K562 (cell line): ENCODE measurements at regions not wholly inside any gene's neighbourhood (a gene's known extent, or its start where the extent isn't known, plus 50 kb on each side); places are given as distances from the start of the nearest gene placed in this dataset.

Experiments used
- ATAC-seq: fragments of 200-7000 bp; cut with Tn5 transposase; 3 replicates; pipeline ENCODE4 v1.9.1; 2020; ENCODE audit warnings: moderate library complexity
- BruUV-seq: library from RNA; stranded (reverse); fragments of 400-500 nt; replicated peaks from 2 replicates; lab custom pipeline; 2021; lab: Mats Ljungman, UMichigan
- CTCF ChIA-PET: fragments of 300-600 bp; formaldehyde crosslinking; extraction: SDS; loops from one replicate; lab custom pipeline; 2021; ENCODE audit warnings: low intra/inter-chr PET ratio; lab: Yijun Ruan, JAX
- POLR2A ChIA-PET: fragments of 300-600, 350-650 bp; sonication (Branson Sonifier 250); formaldehyde crosslinking; extraction: SDS; loops from one replicate; lab custom pipeline; 2021; ENCODE audit warnings: antibody characterized with exemption, inconsistent platforms; lab: Yijun Ruan, JAX
- DNase-seq, 4 experiments: peaks; one replicate each; pipeline versions ENCODE4 v3.0.0 to v3.0.0-alpha.2; 2011 to 2018; ENCODE audit warnings: low spot score in 3 of 4, mixed read lengths in 3 of 4; ENCODE audit errors: extremely low read depth in 1 of 4
- FAIRE-seq: peaks from 2 replicates; lab custom pipeline; 2011; peaks lifted over from hg19 to GRCh38; lab: Jason Lieb, UNC
- H2AFZ ChIP-seq: 2 replicates; pipeline ENCODE4 v1.6.0; 2011; ENCODE audit warnings: low read depth, low read length, control low read depth, inconsistent platforms
- H3K27ac ChIP-seq: fragments of 200-600 bp; 3 replicates; pipeline ENCODE4 v1.8.0; 2011; ENCODE audit warnings: low read depth, mild to moderate bottlenecking, control low read depth, inconsistent platforms, low read length, moderate library complexity, mixed read lengths; ENCODE audit errors: extremely low read depth
- H3K27me3 ChIP-seq, 2 experiments: fragments of 300-600 bp in 1 of 2; 2 replicates in 1 of 2; 3 replicates in 1 of 2; pipeline versions ENCODE4 v1.6.0 to v1.8.0; 2011; ENCODE audit warnings: inconsistent platforms in 2 of 2, low read length in 2 of 2, mild to moderate bottlenecking in 1 of 2, mixed read lengths in 1 of 2, moderate library complexity in 1 of 2; ENCODE audit not compliant: control insufficient read depth in 2 of 2, insufficient read depth in 2 of 2
- H3K36me3 ChIP-seq: fragments of 300-600 bp; 3 replicates; pipeline ENCODE4 v1.8.0; 2011; ENCODE audit warnings: mild to moderate bottlenecking, low read length, inconsistent platforms; ENCODE audit not compliant: control insufficient read depth, insufficient read depth
- H3K4me1 ChIP-seq, 2 experiments: fragments of 200-600 bp in 1 of 2; replicated peaks in 1 of 2; 2 replicates in 1 of 2; 3 replicates in 1 of 2; pipeline versions ENCODE4 v1.5.1 to v1.8.0; 2011; ENCODE audit warnings: inconsistent platforms in 2 of 2, low read length in 2 of 2, mild to moderate bottlenecking in 1 of 2, mixed read lengths in 1 of 2, moderate library complexity in 1 of 2; ENCODE audit not compliant: control insufficient read depth in 2 of 2, insufficient read depth in 2 of 2
- H3K4me2 ChIP-seq: 2 replicates; pipeline ENCODE4 v1.6.1; 2011; ENCODE audit warnings: low read length, control low read depth, inconsistent platforms, mixed read lengths; ENCODE audit not compliant: insufficient read depth
- H3K4me3 ChIP-seq: fragments of 200-600 bp; sonication (generic), shearing (Covaris generic); 2 replicates; pipeline ENCODE4 v1.5.1; 2016; ENCODE audit warnings: control low read depth, inconsistent platforms
- H3K79me2 ChIP-seq: fragments of 200-600 bp; 3 replicates; pipeline ENCODE4 v1.8.0; 2011; ENCODE audit warnings: low read length, inconsistent platforms; ENCODE audit not compliant: control insufficient read depth, insufficient read depth
- H3K9ac ChIP-seq, 2 experiments: 2 replicates each; pipeline versions ENCODE4 v1.6.0 to v1.6.1; 2011; ENCODE audit warnings: low read depth in 2 of 2, low read length in 2 of 2, control low read depth in 1 of 2, inconsistent platforms in 1 of 2, mild to moderate bottlenecking in 1 of 2, mixed read lengths in 1 of 2; ENCODE audit not compliant: insufficient read depth in 1 of 2
- H3K9me1 ChIP-seq: one replicate; pipeline ENCODE4 v1.6.0; 2011; ENCODE audit warnings: inconsistent platforms, mild to moderate bottlenecking, low read length, moderate library complexity; ENCODE audit not compliant: control insufficient read depth, insufficient read depth
- H3K9me3 ChIP-seq: replicated peaks from 2 replicates; pipeline ENCODE4 v1.5.1; 2011; ENCODE audit warnings: low read depth, low read length, inconsistent platforms; ENCODE audit not compliant: control insufficient read depth, insufficient read depth
- H4K20me1 ChIP-seq: replicated peaks from 2 replicates; pipeline ENCODE4 v1.6.1; 2011; ENCODE audit warnings: low read length, inconsistent platforms, mixed read lengths; ENCODE audit not compliant: control insufficient read depth, insufficient read depth
- CBFB ChIP-seq: sonication (generic); formaldehyde crosslinking; IDR thresholded peaks from 2 replicates; pipeline ENCODE4 v1.4.0; 2020; ENCODE audit warnings: mild to moderate bottlenecking, missing genetic modification reagents
- CHD4 ChIP-seq: fragments of 200-600 bp; sonication (generic); IDR thresholded peaks from 3 replicates; pipeline ENCODE4 v1.6.1; 2012; ENCODE audit warnings: low read depth, mild to moderate bottlenecking, mixed read lengths, low read length, inconsistent platforms; ENCODE audit not compliant: insufficient read depth, insufficient replicate concordance, poor library complexity, severe bottlenecking
- FOXO4 ChIP-seq: fragments of 450-650 bp; formaldehyde crosslinking; IDR thresholded peaks from 2 replicates; pipeline ENCODE4 v1.4.0; 2020; ENCODE audit warnings: mild to moderate bottlenecking, moderate library complexity
- GABPB2 ChIP-seq: fragments of 250-450 bp; sonication (Bioruptor Pico); conservative IDR thresholded peaks from 2 replicates; pipeline ENCODE4 v1.5.1; 2021; ENCODE audit warnings: mild to moderate bottlenecking
- HDAC8 ChIP-seq: fragments of 450-650 bp; IDR thresholded peaks from 2 replicates; pipeline ENCODE4 v1.6.1; 2016; ENCODE audit warnings: mild to moderate bottlenecking, missing genetic modification characterization, moderate library complexity, missing compliant biosample characterization
- IRF1 ChIP-seq: sonication (generic); formaldehyde crosslinking; IDR thresholded peaks from 2 replicates; pipeline ENCODE4 v1.8.0; 2022; ENCODE audit warnings: missing genetic modification reagents, mild to moderate bottlenecking, borderline replicate concordance
- KAT8 ChIP-seq: fragments of 450-650 bp; IDR thresholded peaks from 2 replicates; pipeline ENCODE4 v1.6.1; 2016; ENCODE audit warnings: low read depth, mild to moderate bottlenecking
- MLX ChIP-seq, 2 experiments: fragments of 450-650 bp in 1 of 2; sonication (generic) in 1 of 2; formaldehyde crosslinking; conservative IDR thresholded peaks; 2 replicates each; pipeline versions ENCODE4 v1.4.0 to v1.8.1; 2020 to 2022; ENCODE audit warnings: mild to moderate bottlenecking in 1 of 2, missing genetic modification reagents in 1 of 2
- POLR2B ChIP-seq: fragments of 450-650 bp; IDR thresholded peaks from 2 replicates; pipeline ENCODE4 v1.6.1; 2018; ENCODE audit warnings: low read depth; ENCODE audit not compliant: partially characterized antibody
- RBM39 ChIP-seq: fragments of 200-400 bp; formaldehyde crosslinking; optimal IDR thresholded peaks from 2 replicates; pipeline ENCODE3; 2018; ENCODE audit warnings: low read depth, low read length
- SIN3B ChIP-seq: fragments of 450-650 bp; IDR thresholded peaks from 2 replicates; pipeline ENCODE4 v1.6.1; 2017; ENCODE audit warnings: low read depth, mild to moderate bottlenecking, moderate library complexity
- SMAD3 ChIP-seq: fragments of 450-650 bp; formaldehyde crosslinking; conservative IDR thresholded peaks from 2 replicates; pipeline ENCODE4 v1.4.0; 2020; ENCODE audit warnings: mild to moderate bottlenecking
- TRIM28 ChIP-seq: fragments of 450-650 bp; IDR thresholded peaks from 2 replicates; pipeline ENCODE4 v1.6.1; 2017
- U2AF1 ChIP-seq: fragments of 200-400 bp; formaldehyde crosslinking; optimal IDR thresholded peaks from 2 replicates; pipeline ENCODE3; 2017; ENCODE audit warnings: mild to moderate bottlenecking, low read depth, low read length, moderate library complexity
- YBX1 ChIP-seq: fragments of 450-650 bp; IDR thresholded peaks from 2 replicates; pipeline ENCODE4 v1.7.1; 2016; ENCODE audit warnings: mild to moderate bottlenecking
- WGBS: fragments of 100-300 bp; shearing (Covaris generic); methylation state at CpG from one replicate; pipeline ENCODE4 v1.1.6; 2016; ENCODE audit warnings: low coverage, mixed read lengths; ENCODE audit not compliant: insufficient coverage; ENCODE audit errors: missing lambda C conversion rate; 5-methylcytosine and 5-hydroxymethylcytosine counted together
- in situ Hi-C: fragments of 300-500 bp; cut with MboI; formaldehyde crosslinking; loops from 4 replicates; pipeline ENCODE4 v1.15.0; 2018; ENCODE audit warnings: inconsistent platforms, mixed read lengths
- intact Hi-C: fragments of 100-400 bp; cut with micrococcal nuclease; formaldehyde crosslinking; loops from 2 replicates; pipeline ENCODE4 v1.14.2; 2022

GRCh38 chr9:75359638-75360037, 271.3 kb downstream of the OSTF1 start:
- Histone ChIP-seq H3K27ac (no peak overlapping the region), H2AFZ (no peak overlapping the region), H4K20me1 (no peaks in the 10 kb centered on the region), H3K4me2 (no peak overlapping the region), H3K36me3 (no peaks in the 10 kb centered on the region), H3K9ac (no peak overlapping the region)
- no peak for DNase-seq
- 0% methylated on average over 3 of the region's 3 CpGs for WGBS
- ChIA-PET CTCF (no interaction called here), POLR2A (no interaction called here)
- TF ChIP-seq POLR2B (no peak), GABPB2 (no peak), TRIM28 (no peak)
- TF ChIP-seq, all 486 proteins: peak for 0
- intact Hi-C loops = no loop called here
- no peaks in the 10 kb centered on the region for H3K9me1 ChIP-seq
- ATAC-seq (no peak), FAIRE-seq (no peak)
- H3K4me3 ChIP-seq = no peak overlapping the region
- in situ Hi-C loops = no loop called here
- H3K4me1 ChIP-seq = no peaks in the 10 kb centered on the region
- no peaks in the 10 kb centered on the region for H3K9me3 ChIP-seq
- H3K27me3 ChIP-seq = no peaks in the 10 kb centered on the region
- no TSS peak for BruUV-seq
- H3K79me2 ChIP-seq = no peaks in the 10 kb centered on the region

- TF ChIP-seq CBFB (CRISPR knock-in tag) = no peak
- no peak for TF ChIP-seq RBM39
- TF ChIP-seq IRF1 = no peak
- no peak for TF ChIP-seq YBX1
- TF ChIP-seq HDAC8 (tag) = no peak
- no peak for TF ChIP-seq SIN3B
- no peak for TF ChIP-seq MLX (CRISPR knock-in tag; conservative IDR thresholded peaks at IDR 0.05)
- TF ChIP-seq FOXO4 = no peak
- no peak for TF ChIP-seq KAT8
- TF ChIP-seq U2AF1 = no peak
- TF ChIP-seq SMAD3 (CRISPR knock-in tag) = no peak
- TF ChIP-seq CHD4 = no peak
- TF ChIP-seq, all 486 proteins: peak for 0
- CTCF ChIA-PET = no interaction called here
- DNase-seq (no peak), ATAC-seq (no peak), FAIRE-seq (no peak)
- Histone ChIP-seq H3K4me3 (no peak overlapping the region), H3K9me1 (no peaks in the 10 kb centered on the region), H3K4me1 (no peaks in the 10 kb centered on the region), H3K9me3 (no peaks in the 10 kb centered on the region), H2AFZ (no peak overlapping the region), H3K9ac (no peak overlapping the region), H3K4me2 (no peak overlapping the region), H3K79me2 (no peaks in the 10 kb centered on the region), H3K36me3 (no peaks in the 10 kb centered on the region), H3K27ac (no peak overlapping the region), H3K27me3 (no peaks in the 10 kb centered on the region), H4K20me1 (no peaks in the 10 kb centered on the region)
- intact Hi-C loops (no loop called here), in situ Hi-C loops (no loop called here)
- WGBS = 0% methylated on average over 1 of the region's 3 CpGs
- POLR2A ChIA-PET = no interaction called here
- no TSS peak for BruUV-seq
Observed at GRCh38 chr9:75360252-75360651, 271.9 kb downstream of the OSTF1 start.
